Fibroblast of pulmonary artery (primary cell): ENCODE measurements at regions not wholly inside any gene's neighbourhood (a gene's known extent, or its start where the extent isn't known, plus 50 kb on each side); places are given as distances from the start of the nearest gene placed in this dataset.
A peak's percentile ranks its signal among the peaks of the same experiment; 100 is the strongest.
"Not testable (repeated sequence)": the region's sequence is repeated elsewhere in the genome, so short reads cannot be mapped to it uniquely, and the experiment has no call there.

Source experiments
- DNase-seq: peaks from one replicate; pipeline ENCODE4 v3.0.0-alpha.2; 2010; ENCODE audit warnings: low read depth
- H3K4me3 ChIP-seq: replicated peaks from 2 replicates; pipeline ENCODE4 v1.5.1; 2011; ENCODE audit warnings: low read depth, mild to moderate bottlenecking, control low read depth, low read length, moderate library complexity
- CTCF ChIP-seq: IDR thresholded peaks from 2 replicates; pipeline ENCODE4 v1.5.1; 2011; ENCODE audit warnings: mild to moderate bottlenecking, control low read depth, low read length, inconsistent platforms; ENCODE audit errors: missing control alignments

- no peak for DNase-seq
- TF ChIP-seq CTCF: no peak
- no peak overlapping the region for H3K4me3 ChIP-seq
These were observed 1380.1 kb downstream of the GRIK2 start for GRCh38 chr6:102773636-102774035.

- peak; percentile 12 for DNase-seq
- no peak for TF ChIP-seq CTCF
- H3K4me3 ChIP-seq: no peak overlapping the region
These were observed 1373.5 kb downstream of the GRIK2 start for GRCh38 chr6:102766963-102767362.

- no peak overlapping the region for H3K4me3 ChIP-seq
- TF ChIP-seq CTCF: no peak
- DNase-seq: no peak
These were observed 1370.8 kb downstream of the GRIK2 start for GRCh38 chr6:102764317-102764716.

GRCh38 chr6:102763891-102764290, 1370.4 kb downstream of the GRIK2 start:
- no peak overlapping the region for H3K4me3 ChIP-seq
- no peak for TF ChIP-seq CTCF
- no peak for DNase-seq

GRCh38 chr6:102761872-102762271, 1368.4 kb downstream of the GRIK2 start:
- no peak overlapping the region for H3K4me3 ChIP-seq
- DNase-seq: no peak
- TF ChIP-seq CTCF: no peak

- DNase-seq: no peak
These were observed 1365.9 kb downstream of the GRIK2 start for GRCh38 chr6:102759415-102759814.

GRCh38 chr6:102758536-102758935, 1365.0 kb downstream of the GRIK2 start:
- DNase-seq, H3K4me3 ChIP-seq: not testable (repeated sequence)

More at GRCh38 chr6:102759415-102759814, 1365.9 kb downstream of the GRIK2 start:
- H3K4me3 ChIP-seq: no peak overlapping the region
- TF ChIP-seq CTCF: no peak
